GM12878 (cell line): ENCODE measurements at regions not wholly inside any gene's neighbourhood (a gene's known extent, or its start where the extent isn't known, plus 50 kb on each side); places are given as distances from the start of the nearest gene placed in this dataset.

Source experiments
- ATAC-seq: fragments of 200-7000 bp; cut with Tn5 transposase; 3 replicates; pipeline ENCODE4 v1.9.1; 2020; ENCODE audit warnings: mild to moderate bottlenecking, moderate library complexity
- BruUV-seq: library from RNA; stranded (reverse); fragments of 400-500 nt; replicated peaks from 2 replicates; lab custom pipeline; 2021; lab: Mats Ljungman, UMichigan
- CTCF ChIA-PET: fragments of 300-600 bp; sonication (Branson Sonifier 250); formaldehyde crosslinking; extraction: SDS; loops from one replicate; lab custom pipeline; 2021; ENCODE audit warnings: inconsistent platforms; lab: Yijun Ruan, JAX
- POLR2A ChIA-PET: fragments of 350-600 bp; formaldehyde crosslinking; extraction: SDS; loops from one replicate; lab custom pipeline; 2021; ENCODE audit warnings: inconsistent platforms; lab: Charles Lee
- RAD21 ChIA-PET: fragments of 300-600 bp; sonication (Branson Sonifier 250); formaldehyde crosslinking; loops from one replicate; lab custom pipeline; 2023; ENCODE audit warnings: antibody characterized with exemption; ENCODE audit not compliant: unreplicated experiment; lab: Charles Lee
- SMC1A ChIA-PET: fragments of 300-600 bp; sonication (Branson Sonifier 250); formaldehyde crosslinking; loops from one replicate; lab custom pipeline; 2023; ENCODE audit not compliant: unreplicated experiment, uncharacterized antibody; lab: Charles Lee
- DNase-seq: peaks from one replicate; pipeline ENCODE4 v3.0.0-alpha.2; 2011; ENCODE audit warnings: low read depth, low spot score
- FAIRE-seq: peaks from 3 replicates; lab custom pipeline; 2011; peaks lifted over from hg19 to GRCh38; lab: Jason Lieb, UNC
- H2AFZ ChIP-seq: 2 replicates; pipeline ENCODE4 v1.6.0; 2011; ENCODE audit warnings: low read depth, low read length, control low read depth; ENCODE audit not compliant: control insufficient read depth
- H3K27ac ChIP-seq: 2 replicates; pipeline ENCODE4 v1.5.1; 2011; ENCODE audit warnings: control low read depth; ENCODE audit not compliant: control insufficient read depth, insufficient read depth
- H3K27me3 ChIP-seq, 2 experiments: replicated peaks in 1 of 2; 2 replicates each; pipeline versions ENCODE4 v1.6.0 to v1.6.1; 2011; ENCODE audit warnings: low read length in 1 of 2; ENCODE audit not compliant: control insufficient read depth in 2 of 2, insufficient read depth in 2 of 2
- H3K36me3 ChIP-seq, 2 experiments: 2 replicates each; pipeline ENCODE4 v1.5.1; 2011; ENCODE audit warnings: low read length in 1 of 2; ENCODE audit not compliant: control insufficient read depth in 2 of 2, insufficient read depth in 2 of 2
- H3K4me1 ChIP-seq: 2 replicates; pipeline ENCODE4 v1.6.1; 2011; ENCODE audit warnings: mild to moderate bottlenecking, low read length, moderate library complexity, mixed read lengths; ENCODE audit not compliant: control insufficient read depth, insufficient read depth
- H3K4me2 ChIP-seq: 2 replicates; pipeline ENCODE4 v1.6.0; 2011; ENCODE audit warnings: control low read depth; ENCODE audit not compliant: control insufficient read depth, insufficient read depth
- H3K4me3 ChIP-seq: fragments of 200-600 bp; sonication (generic); 2 replicates; pipeline ENCODE4 v1.5.1; 2016
- H3K79me2 ChIP-seq: 2 replicates; pipeline ENCODE4 v1.6.0; 2011; ENCODE audit warnings: low read length; ENCODE audit not compliant: control insufficient read depth, insufficient read depth
- H3K9ac ChIP-seq: 2 replicates; pipeline ENCODE4 v1.8.0; 2011; ENCODE audit warnings: low read length, control low read depth, mixed read lengths; ENCODE audit not compliant: control insufficient read depth, insufficient read depth
- H3K9me3 ChIP-seq: replicated peaks from 3 replicates; pipeline ENCODE4 v1.5.1; 2011; ENCODE audit warnings: mild to moderate bottlenecking, low read length; ENCODE audit not compliant: control insufficient read depth, insufficient read depth
- H4K20me1 ChIP-seq: 2 replicates; pipeline ENCODE4 v1.6.0; 2011; ENCODE audit not compliant: control insufficient read depth, insufficient read depth
- ATF2 ChIP-seq: IDR thresholded peaks from 2 replicates; pipeline ENCODE4 v1.6.1; 2012; ENCODE audit warnings: low read length, inconsistent platforms
- CHD4 ChIP-seq: fragments of 200-600 bp; sonication (generic); IDR thresholded peaks from 2 replicates; pipeline ENCODE4 v1.6.1; 2016; ENCODE audit warnings: mild to moderate bottlenecking
- CUX1 ChIP-seq: IDR thresholded peaks from 2 replicates; pipeline ENCODE4 v1.6.1; 2012; ENCODE audit warnings: improper control_type of control experiment, low read depth, low read length; ENCODE audit not compliant: insufficient replicate concordance
- JUND ChIP-seq: IDR thresholded peaks from 2 replicates; pipeline ENCODE4 v1.6.1; 2012; ENCODE audit warnings: low read depth, mild to moderate bottlenecking, low read length, improper control_type of control experiment, moderate library complexity
- MTA2 ChIP-seq: fragments of 450-650 bp; IDR thresholded peaks from 2 replicates; pipeline ENCODE4 v1.6.1; 2016; ENCODE audit warnings: low read depth, mild to moderate bottlenecking, moderate library complexity
- SIX5 ChIP-seq: IDR thresholded peaks from 2 replicates; pipeline ENCODE4 v1.6.1; 2011; ENCODE audit warnings: mild to moderate bottlenecking, low read depth, low read length, moderate library complexity; ENCODE audit not compliant: severe bottlenecking
- SMC3 ChIP-seq: IDR thresholded peaks from 2 replicates; pipeline ENCODE4 v1.6.1; 2011; ENCODE audit warnings: low read length, improper control_type of control experiment, borderline replicate concordance
- TARDBP ChIP-seq: IDR thresholded peaks from 2 replicates; pipeline ENCODE4 v1.6.1; 2016; ENCODE audit warnings: borderline replicate concordance
- ZBED1 ChIP-seq: IDR thresholded peaks from 2 replicates; pipeline ENCODE4 v1.6.1; 2016; ENCODE audit warnings: borderline replicate concordance
- WGBS: methylation state at CpG from one replicate; pipeline ENCODE4 v1.1.6; 2016; ENCODE audit warnings: low lambda C conversion rate; ENCODE audit not compliant: insufficient replicate concordance, insufficient coverage; ENCODE audit errors: missing lambda C conversion rate; 5-methylcytosine and 5-hydroxymethylcytosine counted together
- in situ Hi-C: fragments of 300-500 bp; cut with MboI; formaldehyde crosslinking; loops from 9 replicates; pipeline ENCODE4 v1.14.3; 2018; ENCODE audit warnings: mixed read lengths
- intact Hi-C: fragments of 100-400 bp; cut with micrococcal nuclease; formaldehyde crosslinking; loops from one replicate; pipeline ENCODE4 v1.14.2; 2022; ENCODE audit not compliant: unreplicated experiment
- TF ChIP-seq, protein P1 (sequence below): IDR thresholded peaks from 2 replicates; pipeline ENCODE4 v1.6.1; 2011; ENCODE audit warnings: low read depth, mild to moderate bottlenecking, low read length, moderate library complexity, borderline replicate concordance; ENCODE audit errors: extremely low read depth
- TF ChIP-seq, protein P2 (sequence below): fragments of 450-650 bp; formaldehyde crosslinking; IDR thresholded peaks from 2 replicates; pipeline ENCODE4 v1.5.0; 2022; ENCODE audit warnings: mild to moderate bottlenecking, missing genetic modification characterization

GRCh38 chr16:50863644-50864144 lies 121.8 kb downstream of the CYLD start (continued):
- TF ChIP-seq, protein P1, sequence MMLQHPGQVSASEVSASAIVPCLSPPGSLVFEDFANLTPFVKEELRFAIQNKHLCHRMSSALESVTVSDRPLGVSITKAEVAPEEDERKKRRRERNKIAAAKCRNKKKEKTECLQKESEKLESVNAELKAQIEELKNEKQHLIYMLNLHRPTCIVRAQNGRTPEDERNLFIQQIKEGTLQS, result no peak
- TF ChIP-seq SIX5 (no peak), SMC3 (no peak)
- TF ChIP-seq, protein P2, sequence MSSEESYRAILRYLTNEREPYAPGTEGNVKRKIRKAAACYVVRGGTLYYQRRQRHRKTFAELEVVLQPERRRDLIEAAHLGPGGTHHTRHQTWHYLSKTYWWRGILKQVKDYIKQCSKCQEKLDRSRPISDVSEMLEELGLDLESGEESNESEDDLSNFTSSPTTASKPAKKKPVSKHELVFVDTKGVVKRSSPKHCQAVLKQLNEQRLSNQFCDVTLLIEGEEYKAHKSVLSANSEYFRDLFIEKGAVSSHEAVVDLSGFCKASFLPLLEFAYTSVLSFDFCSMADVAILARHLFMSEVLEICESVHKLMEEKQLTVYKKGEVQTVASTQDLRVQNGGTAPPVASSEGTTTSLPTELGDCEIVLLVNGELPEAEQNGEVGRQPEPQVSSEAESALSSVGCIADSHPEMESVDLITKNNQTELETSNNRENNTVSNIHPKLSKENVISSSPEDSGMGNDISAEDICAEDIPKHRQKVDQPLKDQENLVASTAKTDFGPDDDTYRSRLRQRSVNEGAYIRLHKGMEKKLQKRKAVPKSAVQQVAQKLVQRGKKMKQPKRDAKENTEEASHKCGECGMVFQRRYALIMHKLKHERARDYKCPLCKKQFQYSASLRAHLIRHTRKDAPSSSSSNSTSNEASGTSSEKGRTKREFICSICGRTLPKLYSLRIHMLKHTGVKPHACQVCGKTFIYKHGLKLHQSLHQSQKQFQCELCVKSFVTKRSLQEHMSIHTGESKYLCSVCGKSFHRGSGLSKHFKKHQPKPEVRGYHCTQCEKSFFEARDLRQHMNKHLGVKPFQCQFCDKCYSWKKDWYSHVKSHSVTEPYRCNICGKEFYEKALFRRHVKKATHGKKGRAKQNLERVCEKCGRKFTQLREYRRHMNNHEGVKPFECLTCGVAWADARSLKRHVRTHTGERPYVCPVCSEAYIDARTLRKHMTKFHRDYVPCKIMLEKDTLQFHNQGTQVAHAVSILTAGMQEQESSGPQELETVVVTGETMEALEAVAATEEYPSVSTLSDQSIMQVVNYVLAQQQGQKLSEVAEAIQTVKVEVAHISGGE (CRISPR knock-in tag), result no peak

DNA sequence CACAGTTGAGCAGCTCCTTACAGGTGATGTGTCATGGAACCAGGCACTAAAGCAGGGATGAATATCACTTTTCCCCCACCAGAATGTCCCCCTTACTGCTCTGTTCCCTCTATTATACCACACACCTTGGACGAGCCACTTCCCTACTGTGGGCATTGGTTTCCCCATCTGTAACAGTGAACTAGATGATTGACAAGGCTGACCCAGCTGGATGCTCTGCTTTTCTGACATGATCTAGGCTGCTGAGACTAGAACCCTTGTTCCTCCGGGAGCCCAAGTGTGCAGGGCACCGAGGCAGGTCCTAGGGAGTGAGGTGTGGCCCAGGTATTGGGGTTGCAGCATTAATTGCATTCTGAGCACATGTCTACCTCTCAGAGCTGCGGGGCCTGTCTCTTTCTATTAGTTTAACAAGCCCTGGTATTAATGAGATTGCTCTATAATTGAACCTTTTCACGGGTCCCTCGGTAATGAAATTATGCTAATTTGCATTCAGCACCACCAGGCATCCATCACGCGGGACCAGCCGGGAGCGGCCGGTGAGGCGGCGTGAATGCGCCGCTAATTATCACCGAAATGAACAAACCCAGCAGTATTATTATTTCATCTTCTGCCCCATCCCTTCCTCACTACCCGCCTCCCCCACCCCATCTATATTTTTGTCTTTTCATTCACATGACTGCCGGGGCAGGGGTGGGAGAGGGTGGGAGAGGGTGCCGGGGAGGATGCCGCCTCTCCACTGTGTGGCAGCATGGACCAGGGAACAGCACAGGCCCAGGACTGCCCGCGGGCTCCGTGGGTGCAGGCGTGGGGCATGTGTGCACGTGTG lies 121.1 kb downstream of the CYLD start:
- POLR2A ChIA-PET, result no interaction called here
- CTCF ChIA-PET, result no interaction called here
- Histone ChIP-seq H3K36me3 (no peaks in the 10 kb centered on the region), H3K79me2 (no peaks in the 10 kb centered on the region), H3K27me3 (no peaks in the 10 kb centered on the region)
- SMC1A ChIA-PET, result no interaction called here
- TF ChIP-seq TARDBP (no peak), ZBED1 (no peak), CUX1 (no peak), CHD4 (no peak), ATF2 (no peak), MTA2 (no peak), JUND (no peak)
- TF ChIP-seq, all 136 proteins: peak for 0
- Histone ChIP-seq H3K27ac (no peak overlapping the region), H4K20me1 (no peaks in the 10 kb centered on the region), H3K4me2 (no peak overlapping the region), H3K4me3 (no peak overlapping the region), H3K9ac (no peak overlapping the region), H3K9me3 (no peaks in the 10 kb centered on the region), H3K4me1 (no peaks in the 10 kb centered on the region), H2AFZ (no peak overlapping the region)
- BruUV-seq, result no TSS peak
- WGBS, result 60% methylated on average over 24 of the region's 25 CpGs
- RAD21 ChIA-PET, result no interaction called here
- intact Hi-C loops (no loop called here), in situ Hi-C loops (no loop called here)
- no peak for FAIRE-seq
- ATAC-seq, result no peak
- DNase-seq, result no peak
